GM10266 (cell line): ENCODE measurements at regions not wholly inside any gene's neighbourhood (a gene's known extent, or its start where the extent isn't known, plus 50 kb on each side); places are given as distances from the start of the nearest gene placed in this dataset.

Experiments used
- DNase-seq: peaks from one replicate; pipeline ENCODE4 v3.0.0; 2012; ENCODE audit errors: extremely low spot score
- TF ChIP-seq, protein P1 (sequence below): IDR thresholded peaks from 2 replicates; pipeline ENCODE4 v1.5.1; 2012; ENCODE audit warnings: mild to moderate bottlenecking, low read depth; ENCODE audit not compliant: control insufficient read depth, insufficient read depth; ENCODE audit errors: missing control alignments

DNA sequence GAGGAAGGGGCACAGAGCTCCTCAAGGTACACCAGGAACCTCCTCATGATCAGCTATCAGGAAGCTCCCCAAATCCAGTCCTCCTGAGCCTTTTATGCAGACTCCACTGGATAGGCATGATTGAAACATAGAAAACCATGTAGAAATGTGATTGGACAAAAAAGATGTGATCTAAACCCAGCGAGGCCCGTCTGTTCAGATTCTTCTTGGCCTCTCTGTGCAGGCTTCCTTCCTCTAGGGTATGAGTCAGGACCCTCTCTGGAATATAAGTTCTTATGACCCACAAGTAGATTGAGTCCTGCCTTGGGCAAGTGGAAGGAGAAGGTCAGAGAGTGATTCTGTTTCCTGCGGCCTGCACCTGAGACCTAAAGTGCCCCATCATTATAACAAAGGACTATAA lies 166.3 kb downstream of the PHLDA1 start:
- DNase-seq, result no peak
- TF ChIP-seq, protein P1, sequence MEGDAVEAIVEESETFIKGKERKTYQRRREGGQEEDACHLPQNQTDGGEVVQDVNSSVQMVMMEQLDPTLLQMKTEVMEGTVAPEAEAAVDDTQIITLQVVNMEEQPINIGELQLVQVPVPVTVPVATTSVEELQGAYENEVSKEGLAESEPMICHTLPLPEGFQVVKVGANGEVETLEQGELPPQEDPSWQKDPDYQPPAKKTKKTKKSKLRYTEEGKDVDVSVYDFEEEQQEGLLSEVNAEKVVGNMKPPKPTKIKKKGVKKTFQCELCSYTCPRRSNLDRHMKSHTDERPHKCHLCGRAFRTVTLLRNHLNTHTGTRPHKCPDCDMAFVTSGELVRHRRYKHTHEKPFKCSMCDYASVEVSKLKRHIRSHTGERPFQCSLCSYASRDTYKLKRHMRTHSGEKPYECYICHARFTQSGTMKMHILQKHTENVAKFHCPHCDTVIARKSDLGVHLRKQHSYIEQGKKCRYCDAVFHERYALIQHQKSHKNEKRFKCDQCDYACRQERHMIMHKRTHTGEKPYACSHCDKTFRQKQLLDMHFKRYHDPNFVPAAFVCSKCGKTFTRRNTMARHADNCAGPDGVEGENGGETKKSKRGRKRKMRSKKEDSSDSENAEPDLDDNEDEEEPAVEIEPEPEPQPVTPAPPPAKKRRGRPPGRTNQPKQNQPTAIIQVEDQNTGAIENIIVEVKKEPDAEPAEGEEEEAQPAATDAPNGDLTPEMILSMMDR, result no peak

DNA sequence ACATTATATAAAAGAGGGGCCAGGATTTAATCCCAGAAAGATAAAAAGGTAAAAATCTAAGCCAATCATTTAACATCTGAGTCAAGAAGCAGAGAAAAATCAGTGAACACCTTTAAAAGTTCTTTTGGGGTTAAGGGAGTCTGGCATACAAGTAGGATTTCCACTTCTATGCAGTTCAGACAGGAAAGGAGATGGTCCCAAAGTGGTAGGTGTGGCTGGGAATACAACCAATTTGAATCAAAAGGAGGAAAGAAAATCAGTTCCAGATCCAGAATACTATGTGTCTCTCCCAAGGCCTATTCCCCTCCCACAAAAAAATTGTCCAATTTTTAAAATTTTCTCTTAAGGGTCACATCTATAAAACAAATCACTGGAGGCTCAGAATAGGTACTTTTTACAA lies 167.4 kb downstream of the PHLDA1 start:
- DNase-seq, result no peak
- TF ChIP-seq, protein P1, result no peak

DNA sequence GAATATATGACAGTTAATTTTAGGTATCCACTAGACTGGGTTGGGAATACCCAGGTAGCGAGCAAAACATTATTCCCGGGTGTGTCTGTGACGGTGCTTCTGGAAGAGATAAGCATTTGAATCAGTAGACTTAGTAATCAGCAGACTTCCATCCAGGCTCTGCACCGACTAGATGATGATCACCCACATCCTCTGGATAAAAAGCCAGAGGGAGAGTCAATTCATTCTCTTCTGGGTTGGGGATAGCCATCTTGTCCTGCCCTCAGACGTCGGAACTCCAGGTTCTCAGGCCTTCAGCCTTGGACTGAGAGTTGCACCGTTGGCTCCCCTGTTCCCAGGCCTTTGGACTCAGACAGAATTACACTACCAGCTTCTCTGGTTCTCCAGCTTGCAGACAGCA lies 168.0 kb downstream of the PHLDA1 start:
- no peak for DNase-seq
- TF ChIP-seq, protein P1, result no peak

DNA sequence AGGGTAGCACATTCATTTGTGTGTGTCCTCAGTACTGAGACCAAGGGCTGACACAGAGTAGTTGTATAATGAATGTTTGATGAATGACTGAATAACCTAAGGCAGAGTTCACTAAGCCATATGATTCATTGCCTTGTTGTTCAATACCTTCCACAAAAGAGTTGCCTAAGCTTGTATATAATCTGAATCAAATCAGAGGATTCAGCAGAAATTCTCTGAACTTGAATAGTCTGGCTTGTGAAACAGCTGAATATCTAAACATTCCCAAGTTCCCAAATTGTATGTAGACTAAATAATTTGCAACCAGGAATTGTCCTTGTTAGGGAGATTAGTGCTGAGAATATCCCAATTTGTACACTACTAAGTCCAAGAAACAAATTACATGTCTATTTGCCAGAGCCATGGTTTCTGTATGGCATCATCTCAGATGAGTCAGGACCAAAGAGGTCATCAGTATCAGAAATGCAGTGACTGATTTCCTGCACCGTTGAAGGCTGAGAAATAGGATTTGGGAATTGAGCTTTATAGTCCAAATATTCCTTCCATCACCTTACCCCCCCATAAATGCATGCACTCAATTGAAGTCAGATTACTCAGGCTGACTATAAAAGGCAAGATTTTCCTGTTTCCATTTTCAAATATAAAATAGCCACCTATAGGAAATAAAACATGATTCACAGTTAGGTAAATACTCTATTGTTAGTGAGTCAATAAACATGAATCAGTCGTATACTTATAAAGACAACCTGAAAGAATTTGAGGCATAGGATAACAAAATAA lies 168.7 kb downstream of the PHLDA1 start:
- TF ChIP-seq, protein P1, result no peak
- DNase-seq, result no peak

DNA sequence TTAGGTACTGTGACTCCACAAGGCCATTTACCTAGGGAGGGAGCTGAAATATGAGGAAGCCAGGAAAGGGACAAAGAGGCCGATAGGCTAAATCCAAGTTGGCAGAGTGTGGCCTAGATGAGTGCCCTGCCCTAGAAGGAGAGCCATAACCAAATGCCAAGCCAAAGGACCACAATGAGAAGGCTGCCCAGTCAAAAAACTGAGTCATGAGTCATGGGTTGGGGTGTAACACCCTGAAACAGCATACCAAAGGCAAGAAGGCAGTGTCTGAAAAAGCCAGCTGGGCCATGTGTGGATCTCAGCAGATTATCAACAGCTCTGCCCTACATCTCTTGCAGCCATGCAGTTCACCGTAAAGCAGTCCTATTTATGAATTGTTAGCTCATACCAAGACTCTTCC lies 171.7 kb downstream of the PHLDA1 start:
- TF ChIP-seq, protein P1, result no peak
- no peak for DNase-seq

DNA sequence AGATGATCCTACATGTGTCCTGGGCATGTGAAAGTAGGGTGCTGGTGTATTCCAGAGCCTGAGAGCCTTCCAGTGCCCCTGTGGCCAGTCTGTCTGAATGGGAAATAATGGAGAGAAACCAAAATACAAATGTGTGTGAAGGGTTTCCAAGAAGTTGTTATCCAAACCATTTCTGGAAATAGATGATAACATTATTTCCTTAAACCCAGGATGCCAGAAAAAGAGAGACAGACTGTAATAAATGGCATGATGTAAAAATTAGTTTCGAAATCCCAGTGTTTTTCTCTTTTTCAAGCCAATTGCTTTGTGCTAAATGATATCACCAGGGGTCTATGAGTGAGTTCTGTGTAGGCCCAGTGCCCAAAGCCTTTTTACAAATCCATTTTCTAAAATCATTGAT lies 175.3 kb downstream of the PHLDA1 start:
- no peak for DNase-seq
- TF ChIP-seq, protein P1, result no peak

DNA sequence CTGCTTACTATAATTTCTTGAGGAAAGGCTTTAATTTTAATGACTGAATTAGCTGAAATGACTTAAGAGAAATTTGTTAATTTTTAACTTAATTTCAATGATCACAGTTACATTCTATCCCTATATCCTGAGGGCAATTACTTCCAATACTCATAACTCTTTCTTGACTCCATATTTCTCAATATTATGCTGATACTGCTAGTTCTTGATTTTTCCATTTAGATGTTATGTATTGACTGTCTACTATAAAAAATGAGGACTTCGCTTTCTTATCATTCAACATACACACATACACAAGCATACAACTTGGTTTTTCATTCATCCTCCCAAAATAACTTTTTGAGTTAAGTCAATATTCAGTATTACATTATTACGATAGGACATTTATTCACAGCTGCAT lies 176.2 kb downstream of the PHLDA1 start:
- TF ChIP-seq, protein P1, result no peak
- no peak for DNase-seq
